ENCODE measurements at regions not wholly inside any gene's neighbourhood (a gene's known extent, or its start where the extent isn't known, plus 50 kb on each side); places are given as distances from the start of the nearest gene placed in this dataset.

DNA sequence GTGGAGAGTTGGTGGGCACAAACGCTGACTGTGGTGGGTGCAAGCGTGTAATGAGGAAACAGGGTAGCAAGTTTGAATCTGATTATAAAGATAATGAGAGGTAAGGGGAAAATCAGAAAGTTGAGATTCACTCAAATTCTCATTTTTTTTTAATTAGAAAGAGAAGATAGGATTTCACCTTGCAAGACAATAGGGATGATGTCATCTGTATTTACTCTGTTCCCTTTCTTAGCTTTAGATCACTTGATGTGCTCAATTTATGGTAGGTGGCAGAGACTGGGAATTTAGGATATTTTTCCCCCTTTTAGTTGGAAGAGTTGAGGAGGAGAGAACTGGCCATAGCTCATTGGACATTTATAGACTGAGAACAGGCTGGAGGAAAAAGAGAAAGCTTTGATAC is 363.6 kb downstream of the AEBP2 start:
- TF ChIP-seq, protein P1, sequence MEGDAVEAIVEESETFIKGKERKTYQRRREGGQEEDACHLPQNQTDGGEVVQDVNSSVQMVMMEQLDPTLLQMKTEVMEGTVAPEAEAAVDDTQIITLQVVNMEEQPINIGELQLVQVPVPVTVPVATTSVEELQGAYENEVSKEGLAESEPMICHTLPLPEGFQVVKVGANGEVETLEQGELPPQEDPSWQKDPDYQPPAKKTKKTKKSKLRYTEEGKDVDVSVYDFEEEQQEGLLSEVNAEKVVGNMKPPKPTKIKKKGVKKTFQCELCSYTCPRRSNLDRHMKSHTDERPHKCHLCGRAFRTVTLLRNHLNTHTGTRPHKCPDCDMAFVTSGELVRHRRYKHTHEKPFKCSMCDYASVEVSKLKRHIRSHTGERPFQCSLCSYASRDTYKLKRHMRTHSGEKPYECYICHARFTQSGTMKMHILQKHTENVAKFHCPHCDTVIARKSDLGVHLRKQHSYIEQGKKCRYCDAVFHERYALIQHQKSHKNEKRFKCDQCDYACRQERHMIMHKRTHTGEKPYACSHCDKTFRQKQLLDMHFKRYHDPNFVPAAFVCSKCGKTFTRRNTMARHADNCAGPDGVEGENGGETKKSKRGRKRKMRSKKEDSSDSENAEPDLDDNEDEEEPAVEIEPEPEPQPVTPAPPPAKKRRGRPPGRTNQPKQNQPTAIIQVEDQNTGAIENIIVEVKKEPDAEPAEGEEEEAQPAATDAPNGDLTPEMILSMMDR (conservative IDR thresholded peaks at IDR 0.05 in 1 of 2, IDR thresholded peaks at IDR 0.05 in 1 of 2; ENCODE audit: extremely low read depth in 1 of 2, insufficient read depth in 1 of 2, low read depth in 1 of 2, low read length in 2 of 2) = no peak
- no peak for TF ChIP-seq EZH2 (IDR thresholded peaks at IDR 0.05; ENCODE audit: borderline replicate concordance, low read length)

Measured in mammary epithelial cell (primary cell).